ENCODE measurements at regions not wholly inside any gene's neighbourhood (a gene's known extent, or its start where the extent isn't known, plus 50 kb on each side); places are given as distances from the start of the nearest gene placed in this dataset.

DNA sequence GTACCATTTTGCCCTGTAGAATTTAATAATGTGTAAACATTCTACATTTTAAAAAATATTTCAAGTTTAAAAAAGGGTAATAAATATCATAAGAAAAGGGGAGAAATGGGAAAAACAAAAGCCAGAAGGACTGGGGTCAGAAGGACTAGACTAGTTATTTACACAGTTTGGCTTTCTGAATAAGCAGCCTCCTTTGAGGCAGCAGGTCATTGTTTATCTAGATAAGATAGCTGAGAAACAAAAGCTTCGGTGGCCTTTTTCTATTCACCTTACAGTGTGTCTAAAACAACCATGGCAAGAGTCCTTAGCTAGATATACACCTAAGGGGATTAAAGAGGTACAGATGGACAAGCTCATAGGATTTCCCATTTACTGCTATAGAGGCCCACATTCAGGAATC lies 396.5 kb upstream of the PMFBP1 start:
- FAIRE-seq (no peak), DNase-seq (no peak)
- H3K27me3 ChIP-seq (ENCODE audit: control insufficient read depth in 3 of 3, insufficient read depth in 3 of 3, low read length in 3 of 3) = no peaks in the 10 kb centered on the region
- peaks cover 0 to 6% (median 0%) of the 10 kb centered on the region in 3 donors for H3K4me1 ChIP-seq (ENCODE audit: control insufficient read depth in 3 of 3, insufficient read depth in 2 of 3, low read depth in 1 of 3, low read length in 2 of 3)
- H3K9me3 ChIP-seq (ENCODE audit: control insufficient read depth in 2 of 2, insufficient read depth in 1 of 2, low read depth in 1 of 2, low read length in 1 of 2) = no peaks in the 10 kb centered on the region
- H3K27ac ChIP-seq (ENCODE audit: low read depth in 1 of 3, low read length in 2 of 3) = no peak overlapping the region
- no peaks in the 10 kb centered on the region for H3K36me3 ChIP-seq (ENCODE audit: control insufficient read depth in 3 of 3, insufficient read depth in 2 of 3, low read depth in 1 of 3, low read length in 3 of 3)
- 0 to 27% (median 10%) methylated on average over 1 of the region's 1 CpG for WGBS, 3 donors
- no peak overlapping the region for H3K4me3 ChIP-seq (ENCODE audit: low read depth in 1 of 3, low read length in 3 of 3)

DNA sequence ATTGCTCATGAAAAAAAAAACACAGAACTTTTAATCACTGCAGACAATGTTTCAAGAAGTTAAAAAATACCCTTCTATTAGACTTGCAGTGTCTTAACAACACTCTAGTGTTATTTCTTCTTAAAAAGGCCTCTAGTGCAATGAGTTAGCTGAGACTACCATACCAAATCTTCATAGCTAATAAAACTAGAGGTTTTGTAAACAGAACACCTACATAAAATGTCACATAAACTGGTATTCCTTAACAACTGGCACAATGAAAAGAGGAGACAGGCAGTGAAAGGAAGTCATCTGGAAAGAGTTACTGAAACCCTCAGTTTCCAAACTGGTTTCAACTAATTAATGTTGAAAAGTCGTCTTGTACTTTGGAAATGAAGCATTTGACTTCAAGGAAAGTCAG lies 394.2 kb upstream of the PMFBP1 start:
- Histone ChIP-seq H3K9me3 (ENCODE audit: control insufficient read depth in 2 of 2, insufficient read depth in 1 of 2, low read depth in 1 of 2, low read length in 1 of 2) (no peaks in the 10 kb centered on the region), H3K4me1 (ENCODE audit: control insufficient read depth in 3 of 3, insufficient read depth in 2 of 3, low read depth in 1 of 3, low read length in 2 of 3) (peaks cover 0 to 9% (median 0%) of the 10 kb centered on the region in 3 donors), H3K27ac (ENCODE audit: low read depth in 1 of 3, low read length in 2 of 3) (no peak overlapping the region), H3K36me3 (ENCODE audit: control insufficient read depth in 3 of 3, insufficient read depth in 2 of 3, low read depth in 1 of 3, low read length in 3 of 3) (no peaks in the 10 kb centered on the region), H3K27me3 (ENCODE audit: control insufficient read depth in 3 of 3, insufficient read depth in 3 of 3, low read length in 3 of 3) (no peaks in the 10 kb centered on the region), H3K4me3 (ENCODE audit: low read depth in 1 of 3, low read length in 3 of 3) (no peak overlapping the region)
- no peak for FAIRE-seq
- WGBS, 3 donors = 75 to 86% (median 76%) methylated on average over 1 of the region's 1 CpG
- DNase-seq = no peak

DNA sequence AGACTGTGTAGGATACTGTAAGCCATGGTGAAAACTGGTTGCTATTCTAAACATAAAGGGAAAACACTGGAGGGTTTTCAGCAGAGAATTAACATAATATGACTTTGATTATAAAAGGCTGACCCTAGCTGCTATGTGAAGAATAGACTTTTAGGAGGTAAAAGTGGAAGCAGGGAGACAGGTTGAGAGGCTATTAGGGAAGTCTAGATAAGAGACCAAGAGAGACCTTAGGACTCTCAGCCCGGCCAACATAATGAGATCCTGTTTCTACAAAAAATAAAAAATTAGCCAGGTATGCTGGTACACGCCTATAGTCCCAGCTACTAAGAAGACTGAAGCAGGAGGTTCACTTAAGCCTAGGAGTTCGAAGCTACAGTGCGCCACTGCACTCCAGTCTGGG lies 393.2 kb upstream of the PMFBP1 start:
- DNase-seq (peak; percentile 54 to 58), FAIRE-seq (no peak)
- 48 to 72% (median 58%) methylated on average over 4 of the region's 4 CpGs for WGBS, 3 donors
- H3K4me1 ChIP-seq (ENCODE audit: control insufficient read depth in 3 of 3, insufficient read depth in 2 of 3, low read depth in 1 of 3, low read length in 2 of 3) = peaks cover 0 to 16% (median 0%) of the 10 kb centered on the region in 3 donors
- H3K27me3 ChIP-seq (ENCODE audit: control insufficient read depth in 3 of 3, insufficient read depth in 3 of 3, low read length in 3 of 3) = no peaks in the 10 kb centered on the region
- H3K9me3 ChIP-seq (ENCODE audit: control insufficient read depth in 2 of 2, insufficient read depth in 1 of 2, low read depth in 1 of 2, low read length in 1 of 2) = no peaks in the 10 kb centered on the region
- H3K36me3 ChIP-seq (ENCODE audit: control insufficient read depth in 3 of 3, insufficient read depth in 2 of 3, low read depth in 1 of 3, low read length in 3 of 3) = no peaks in the 10 kb centered on the region
- peak overlapping the region in 1 of 3 donors; percentile 4 for H3K27ac ChIP-seq (ENCODE audit: low read depth in 1 of 3, low read length in 2 of 3)
- no peak overlapping the region for H3K4me3 ChIP-seq (ENCODE audit: low read depth in 1 of 3, low read length in 3 of 3)

DNA sequence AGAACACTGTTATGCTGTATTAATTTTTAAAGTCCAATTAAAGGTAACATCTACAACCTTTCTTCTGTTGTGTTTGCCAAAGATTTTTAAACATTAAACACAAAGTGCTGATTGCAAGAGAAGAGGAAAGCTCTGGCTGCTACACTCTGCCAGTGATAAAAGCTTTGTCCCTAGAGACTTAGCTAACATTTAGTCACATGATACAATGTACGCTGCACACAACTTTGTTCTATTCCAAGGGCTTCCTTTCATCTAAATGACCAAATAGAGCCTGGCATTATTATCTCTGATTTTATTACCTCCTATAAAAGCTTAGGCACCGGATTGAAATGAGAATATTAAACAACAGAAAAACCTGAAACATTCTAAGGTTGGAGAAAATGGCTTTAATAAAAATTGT lies 388.7 kb upstream of the PMFBP1 start:
- no peak overlapping the region for H3K27ac ChIP-seq (ENCODE audit: low read depth in 1 of 3, low read length in 2 of 3)
- FAIRE-seq (peak; percentile 36), DNase-seq (peak; percentile 67 to 86)
- 17 to 45% (median 29%) methylated on average over 2 of the region's 2 CpGs for WGBS, 3 donors
- no peaks in the 10 kb centered on the region for H3K27me3 ChIP-seq (ENCODE audit: control insufficient read depth in 3 of 3, insufficient read depth in 3 of 3, low read length in 3 of 3)
- no peaks in the 10 kb centered on the region for H3K36me3 ChIP-seq (ENCODE audit: control insufficient read depth in 3 of 3, insufficient read depth in 2 of 3, low read depth in 1 of 3, low read length in 3 of 3)
- peaks cover 0 to 16% (median 0%) of the 10 kb centered on the region in 3 donors for H3K4me1 ChIP-seq (ENCODE audit: control insufficient read depth in 3 of 3, insufficient read depth in 2 of 3, low read depth in 1 of 3, low read length in 2 of 3)
- H3K4me3 ChIP-seq (ENCODE audit: low read depth in 1 of 3, low read length in 3 of 3) = no peak overlapping the region
- no peaks in the 10 kb centered on the region for H3K9me3 ChIP-seq (ENCODE audit: control insufficient read depth in 2 of 2, insufficient read depth in 1 of 2, low read depth in 1 of 2, low read length in 1 of 2)

DNA sequence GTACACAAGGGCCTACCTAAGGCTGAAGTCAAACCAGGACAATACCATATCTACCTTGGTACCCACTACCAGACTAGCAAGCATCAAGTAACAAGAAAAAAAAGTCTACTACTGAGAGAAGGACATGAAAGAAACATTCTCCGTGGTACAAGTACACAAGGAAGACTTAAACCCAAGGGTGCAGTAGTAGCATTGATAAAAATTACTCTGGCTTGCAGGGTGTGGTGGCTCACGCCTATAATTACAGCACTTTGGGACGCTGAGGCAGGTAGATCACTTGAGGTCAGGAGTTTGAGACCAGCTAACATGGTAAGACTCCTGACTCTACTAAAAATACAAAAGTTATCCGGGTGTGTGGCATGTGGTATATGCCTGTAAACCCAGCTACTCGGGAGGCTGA lies 386.5 kb upstream of the PMFBP1 start:
- H3K9me3 ChIP-seq (ENCODE audit: control insufficient read depth in 2 of 2, insufficient read depth in 1 of 2, low read depth in 1 of 2, low read length in 1 of 2) = no peaks in the 10 kb centered on the region
- no peak for FAIRE-seq
- H3K27ac ChIP-seq (ENCODE audit: low read depth in 1 of 3, low read length in 2 of 3) = no peak overlapping the region
- H3K4me3 ChIP-seq (ENCODE audit: low read depth in 1 of 3, low read length in 3 of 3) = no peak overlapping the region
- peaks cover 0 to 10% (median 0%) of the 10 kb centered on the region in 3 donors for H3K4me1 ChIP-seq (ENCODE audit: control insufficient read depth in 3 of 3, insufficient read depth in 2 of 3, low read depth in 1 of 3, low read length in 2 of 3)
- peak; percentile 10 to 63 for DNase-seq
- no peaks in the 10 kb centered on the region for H3K36me3 ChIP-seq (ENCODE audit: control insufficient read depth in 3 of 3, insufficient read depth in 2 of 3, low read depth in 1 of 3, low read length in 3 of 3)
- no peaks in the 10 kb centered on the region for H3K27me3 ChIP-seq (ENCODE audit: control insufficient read depth in 3 of 3, insufficient read depth in 3 of 3, low read length in 3 of 3)
- 40 to 80% (median 64%) methylated on average over 5 of the region's 5 CpGs for WGBS, 3 donors

DNA sequence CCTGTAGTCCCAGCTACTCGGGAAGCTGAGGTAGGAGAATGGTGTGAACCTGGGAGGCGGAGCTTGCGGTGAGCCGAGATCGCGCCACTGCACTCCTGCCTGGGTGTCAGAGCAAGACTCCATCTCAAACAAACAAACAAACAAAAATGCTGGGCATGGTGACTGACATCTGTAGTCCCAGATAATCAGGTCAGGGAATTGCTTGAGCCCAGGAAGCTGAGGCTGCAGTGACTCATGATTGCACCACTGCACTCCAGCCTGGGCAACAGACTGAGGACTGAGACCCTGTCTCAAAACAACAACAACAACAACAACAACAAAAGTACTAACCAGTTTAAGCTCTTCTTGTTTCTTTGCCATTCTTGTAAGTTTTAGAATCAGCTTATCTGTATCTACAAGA lies 383.0 kb upstream of the PMFBP1 start:
- H3K27ac ChIP-seq (ENCODE audit: low read depth in 1 of 3, low read length in 2 of 3) = no peak overlapping the region
- no peak overlapping the region for H3K4me3 ChIP-seq (ENCODE audit: low read depth in 1 of 3, low read length in 3 of 3)
- no peak for FAIRE-seq
- 96 to 100% (median 97%) methylated on average over 6 of the region's 6 CpGs for WGBS, 3 donors
- H3K27me3 ChIP-seq (ENCODE audit: control insufficient read depth in 3 of 3, insufficient read depth in 3 of 3, low read length in 3 of 3) = no peaks in the 10 kb centered on the region
- H3K9me3 ChIP-seq (ENCODE audit: control insufficient read depth in 2 of 2, insufficient read depth in 1 of 2, low read depth in 1 of 2, low read length in 1 of 2) = peaks cover 0 to 2% of the 10 kb centered on the region in 2 donors
- no peaks in the 10 kb centered on the region for H3K36me3 ChIP-seq (ENCODE audit: control insufficient read depth in 3 of 3, insufficient read depth in 2 of 3, low read depth in 1 of 3, low read length in 3 of 3)
- no peak for DNase-seq
- H3K4me1 ChIP-seq (ENCODE audit: control insufficient read depth in 3 of 3, insufficient read depth in 2 of 3, low read depth in 1 of 3, low read length in 2 of 3) = no peaks in the 10 kb centered on the region

DNA sequence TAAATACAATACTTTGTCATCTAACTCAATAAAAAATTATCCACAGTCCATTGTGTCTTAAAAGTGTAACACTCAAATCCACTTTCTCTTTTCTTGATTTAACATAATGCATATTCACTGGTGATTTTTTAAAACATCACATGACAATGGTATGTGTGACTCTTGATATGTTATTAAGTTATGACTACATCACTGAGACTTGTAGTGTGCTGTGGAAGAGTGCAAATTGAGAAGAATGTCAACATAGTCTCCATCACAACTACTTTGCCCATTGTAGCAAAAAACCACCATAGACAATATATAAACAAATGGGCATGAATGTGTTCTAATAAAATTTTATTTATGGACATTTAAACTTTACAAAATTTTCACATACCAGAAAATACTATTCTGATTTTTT lies 380.7 kb upstream of the PMFBP1 start:
- Histone ChIP-seq H3K27ac (ENCODE audit: low read depth in 1 of 3, low read length in 2 of 3) (no peak overlapping the region), H3K36me3 (ENCODE audit: control insufficient read depth in 3 of 3, insufficient read depth in 2 of 3, low read depth in 1 of 3, low read length in 3 of 3) (no peaks in the 10 kb centered on the region), H3K9me3 (ENCODE audit: control insufficient read depth in 2 of 2, insufficient read depth in 1 of 2, low read depth in 1 of 2, low read length in 1 of 2) (peaks cover 0 to 6% of the 10 kb centered on the region in 2 donors), H3K4me3 (ENCODE audit: low read depth in 1 of 3, low read length in 3 of 3) (no peak overlapping the region), H3K4me1 (ENCODE audit: control insufficient read depth in 3 of 3, insufficient read depth in 2 of 3, low read depth in 1 of 3, low read length in 2 of 3) (no peaks in the 10 kb centered on the region), H3K27me3 (ENCODE audit: control insufficient read depth in 3 of 3, insufficient read depth in 3 of 3, low read length in 3 of 3) (no peaks in the 10 kb centered on the region)
- FAIRE-seq (no peak), DNase-seq (no peak)

DNA sequence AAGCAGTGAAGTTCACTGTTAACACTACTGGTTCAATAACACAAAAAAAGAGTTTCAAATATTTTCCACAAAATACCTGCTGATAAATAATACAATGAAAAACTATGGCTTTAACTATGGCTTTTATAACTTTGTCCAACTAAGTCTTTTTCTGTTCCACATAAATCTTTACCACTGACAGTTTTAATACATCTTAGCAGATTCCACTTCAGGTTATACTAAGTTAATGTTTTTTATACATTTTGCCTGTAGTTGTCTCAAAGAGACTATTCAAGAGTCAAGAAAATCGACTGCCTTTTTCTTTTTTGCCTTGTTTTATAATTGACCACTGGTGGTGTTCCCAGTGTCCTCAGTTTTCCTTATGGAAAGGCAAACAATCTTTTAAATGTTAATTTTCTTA lies 379.7 kb upstream of the PMFBP1 start:
- Histone ChIP-seq H3K27me3 (ENCODE audit: control insufficient read depth in 3 of 3, insufficient read depth in 3 of 3, low read length in 3 of 3) (no peaks in the 10 kb centered on the region), H3K4me3 (ENCODE audit: low read depth in 1 of 3, low read length in 3 of 3) (no peak overlapping the region), H3K9me3 (ENCODE audit: control insufficient read depth in 2 of 2, insufficient read depth in 1 of 2, low read depth in 1 of 2, low read length in 1 of 2) (peaks cover 0 to 6% of the 10 kb centered on the region in 2 donors), H3K4me1 (ENCODE audit: control insufficient read depth in 3 of 3, insufficient read depth in 2 of 3, low read depth in 1 of 3, low read length in 2 of 3) (no peaks in the 10 kb centered on the region), H3K36me3 (ENCODE audit: control insufficient read depth in 3 of 3, insufficient read depth in 2 of 3, low read depth in 1 of 3, low read length in 3 of 3) (no peaks in the 10 kb centered on the region), H3K27ac (ENCODE audit: low read depth in 1 of 3, low read length in 2 of 3) (no peak overlapping the region)
- 83 to 88% (median 86%) methylated on average over 1 of the region's 1 CpG for WGBS, 3 donors
- FAIRE-seq (no peak), DNase-seq (no peak)

DNA sequence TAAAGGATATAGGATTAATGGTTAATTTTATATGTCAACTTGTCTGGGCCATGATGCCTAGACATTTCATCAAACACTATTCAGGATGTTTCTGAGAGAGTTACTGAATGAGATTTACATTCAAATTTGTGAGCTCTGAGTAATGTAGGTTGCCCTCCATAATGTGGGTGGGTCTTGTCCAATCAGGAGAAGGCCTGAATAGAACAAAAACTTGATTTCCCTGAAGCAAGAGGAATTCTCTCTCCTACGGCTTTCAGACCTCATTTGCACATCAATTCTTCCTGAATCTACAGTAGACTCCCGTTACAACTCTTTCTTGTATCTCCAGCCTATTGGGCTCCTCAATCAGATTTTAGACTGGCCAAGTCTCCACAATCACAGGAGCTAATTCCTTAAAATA lies 377.9 kb upstream of the PMFBP1 start:
- FAIRE-seq (no peak), DNase-seq (no peak)
- 91 to 96% (median 96%) methylated on average over 2 of the region's 2 CpGs for WGBS, 3 donors
- no peak overlapping the region for H3K27ac ChIP-seq (ENCODE audit: low read depth in 1 of 3, low read length in 2 of 3)
- H3K9me3 ChIP-seq (ENCODE audit: control insufficient read depth in 2 of 2, insufficient read depth in 1 of 2, low read depth in 1 of 2, low read length in 1 of 2) = peaks cover 0 to 6% of the 10 kb centered on the region in 2 donors
- H3K36me3 ChIP-seq (ENCODE audit: control insufficient read depth in 3 of 3, insufficient read depth in 2 of 3, low read depth in 1 of 3, low read length in 3 of 3) = no peaks in the 10 kb centered on the region
- H3K27me3 ChIP-seq (ENCODE audit: control insufficient read depth in 3 of 3, insufficient read depth in 3 of 3, low read length in 3 of 3) = no peaks in the 10 kb centered on the region
- no peak overlapping the region for H3K4me3 ChIP-seq (ENCODE audit: low read depth in 1 of 3, low read length in 3 of 3)
- no peaks in the 10 kb centered on the region for H3K4me1 ChIP-seq (ENCODE audit: control insufficient read depth in 3 of 3, insufficient read depth in 2 of 3, low read depth in 1 of 3, low read length in 2 of 3)
